Upper lobe of left lung (tissue), 4 donors: ENCODE measurements at regions not wholly inside any gene's neighbourhood (a gene's known extent, or its start where the extent isn't known, plus 50 kb on each side); places are given as distances from the start of the nearest gene placed in this dataset.

Experiments used
- CTCF ChIP-seq, 6 experiments: fragments of 450-650 bp in 4 of 6; fragments of 200-600 bp in 2 of 6; sonication (generic) in 2 of 6; IDR thresholded peaks; one replicate each; pipeline ENCODE4 v1.5.1; 2016 to 2019; ENCODE audit warnings: antibody characterized with exemption in 6 of 6
- EP300 ChIP-seq, 4 donors: sonication (generic); formaldehyde crosslinking; IDR thresholded peaks; one replicate each; pipeline ENCODE4 v1.5.1; 2017; ENCODE audit warnings: antibody characterized with exemption in 4 of 4, control low read depth in 2 of 4
- POLR2A ChIP-seq, 4 donors: fragments of 450-650 bp; IDR thresholded peaks; one replicate each; pipeline ENCODE4 v1.5.1; 2016 to 2017; ENCODE audit warnings: antibody characterized with exemption in 4 of 4, mild to moderate bottlenecking in 2 of 4
- POLR2AphosphoS5 ChIP-seq, 2 donors: sonication (generic); formaldehyde crosslinking; IDR thresholded peaks; one replicate each; pipeline ENCODE4 v1.5.1; 2017; ENCODE audit warnings: antibody characterized with exemption in 2 of 2

GRCh38 chr12:45549337-45549902, 180.1 kb upstream of the ARID2 start:
- TF ChIP-seq CTCF (IDR thresholded peaks at IDR 0.05) (no peak), POLR2AphosphoS5 (IDR thresholded peaks at IDR 0.05) (no peak), EP300 (IDR thresholded peaks at IDR 0.05) (no peak), POLR2A (IDR thresholded peaks at IDR 0.05) (no peak)
